ENCODE measurements at regions not wholly inside any gene's neighbourhood (a gene's known extent, or its start where the extent isn't known, plus 50 kb on each side); places are given as distances from the start of the nearest gene placed in this dataset.
"Not testable (repeated sequence)": the region's sequence is repeated elsewhere in the genome, so short reads cannot be mapped to it uniquely, and the experiment has no call there.

DNA sequence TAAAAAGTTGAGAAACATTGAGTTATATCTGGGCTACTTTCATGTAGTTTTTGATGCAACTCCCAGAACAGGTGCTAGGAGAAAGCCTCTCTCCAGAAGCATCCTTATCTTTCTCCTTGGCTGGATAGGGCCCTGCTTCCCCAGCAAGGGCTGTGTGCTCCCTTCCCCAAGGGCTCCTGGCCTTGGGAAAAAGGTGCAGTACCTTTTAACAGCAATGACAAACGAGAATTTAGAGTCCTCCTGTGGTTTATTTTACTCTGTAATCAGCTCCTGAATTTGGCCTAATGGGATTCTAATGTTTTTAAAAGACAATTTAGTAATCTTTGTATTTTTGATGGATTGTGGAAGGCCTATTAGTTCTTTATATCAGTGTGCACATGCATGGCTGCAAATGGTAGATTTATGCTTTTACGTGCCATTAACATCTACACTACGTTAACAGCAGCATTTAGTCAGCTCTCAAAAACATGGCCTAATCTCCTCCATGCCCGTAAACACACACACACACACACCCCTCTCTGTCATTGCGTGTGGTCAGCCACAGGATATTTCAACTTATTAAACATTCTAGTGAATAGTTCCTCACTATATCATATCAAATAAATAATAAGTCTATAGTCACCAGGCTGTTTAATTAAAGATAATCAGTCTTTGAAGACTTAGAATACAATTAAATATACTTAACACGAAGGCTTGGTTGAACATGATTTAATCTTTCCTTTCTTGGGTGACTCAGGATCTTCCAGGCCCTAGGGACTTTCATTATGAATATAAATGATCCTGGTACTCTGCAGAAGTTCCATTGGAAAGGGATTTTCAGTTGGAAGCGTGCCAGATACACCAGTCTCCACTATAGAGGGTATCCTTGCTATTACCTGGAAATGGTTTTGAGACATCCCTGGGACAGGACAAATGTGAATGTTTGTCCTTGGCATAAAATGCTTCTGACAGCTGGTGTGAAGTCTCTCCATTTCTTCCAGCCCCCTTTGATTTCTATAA lies 181.4 kb upstream of the PWP1 start:
- no peaks in the 10 kb centered on the region for H3K27me3 ChIP-seq (ENCODE audit: control insufficient read depth, insufficient read depth, low read length)
- H3K4me1 ChIP-seq (ENCODE audit: control insufficient read depth, insufficient read depth, low read length) = no peaks in the 10 kb centered on the region
- H3K9ac ChIP-seq (ENCODE audit: low read length) = no peak overlapping the region
- H3K4me3 ChIP-seq (ENCODE audit: low read length) = no peak overlapping the region
- H3K36me3 ChIP-seq (ENCODE audit: control insufficient read depth, insufficient read depth, low read length) = no peaks in the 10 kb centered on the region
- no peak overlapping the region for H3K27ac ChIP-seq (ENCODE audit: low read depth, low read length)

- Histone ChIP-seq H3K27me3 (ENCODE audit: control insufficient read depth, insufficient read depth, low read length) (no peaks in the 10 kb centered on the region), H3K36me3 (ENCODE audit: control insufficient read depth, insufficient read depth, low read length) (no peaks in the 10 kb centered on the region), H3K4me1 (ENCODE audit: control insufficient read depth, insufficient read depth, low read length) (peaks cover 3% of the 10 kb centered on the region), H3K9ac (ENCODE audit: low read length) (no peak overlapping the region), H3K4me3 (ENCODE audit: low read length) (no peak overlapping the region), H3K27ac (ENCODE audit: low read depth, low read length) (no peak overlapping the region)
Observed at GRCh38 chr12:107509421-107509820, 176.2 kb upstream of the PWP1 start.

DNA sequence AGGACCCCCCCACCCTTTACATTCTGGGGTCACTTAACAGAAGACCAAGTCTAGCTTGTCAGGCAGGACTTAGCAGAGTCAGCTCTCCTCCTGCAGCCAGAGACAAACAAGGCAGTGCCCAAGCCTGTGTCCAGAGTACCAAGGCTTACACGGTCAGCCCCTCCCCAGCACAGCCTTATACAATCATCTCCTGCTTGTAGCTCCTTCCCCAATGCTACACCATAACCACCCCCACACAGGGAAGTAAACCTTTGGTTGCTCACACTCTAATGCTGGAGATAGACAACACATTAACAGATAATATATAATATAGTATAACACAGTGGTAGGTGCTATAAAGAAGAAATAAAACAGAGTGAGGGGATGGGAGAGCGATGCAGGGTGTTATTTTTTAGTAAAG lies 175.4 kb upstream of the PWP1 start:
- Histone ChIP-seq H3K4me1 (ENCODE audit: control insufficient read depth, insufficient read depth, low read length) (peaks cover 3% of the 10 kb centered on the region), H3K4me3 (ENCODE audit: low read length) (no peak overlapping the region)

DNA sequence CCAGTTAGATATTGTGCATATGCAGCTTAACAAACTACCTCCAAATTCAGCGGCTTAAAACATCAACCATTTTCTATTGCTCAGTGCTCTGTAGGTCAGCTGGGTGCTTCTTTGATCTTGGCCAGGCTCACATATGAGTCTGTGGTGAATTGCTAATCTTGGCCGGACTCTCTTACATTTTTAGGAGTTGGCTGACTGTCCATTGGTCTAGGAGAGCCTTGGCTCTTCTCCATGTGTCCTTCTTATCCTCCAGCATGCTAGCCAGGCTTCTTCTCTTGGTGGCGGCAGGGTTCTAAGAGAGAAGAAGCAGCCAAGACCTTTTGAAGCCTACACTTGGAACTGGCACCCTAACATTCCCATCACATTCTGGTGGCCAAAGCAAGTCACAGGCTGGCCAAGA lies 174.3 kb upstream of the PWP1 start:
- H3K9ac ChIP-seq (ENCODE audit: low read length) = no peak overlapping the region
- H3K36me3 ChIP-seq (ENCODE audit: control insufficient read depth, insufficient read depth, low read length) = no peaks in the 10 kb centered on the region
- no peak overlapping the region for H3K4me3 ChIP-seq (ENCODE audit: low read length)
- H3K4me1 ChIP-seq (ENCODE audit: control insufficient read depth, insufficient read depth, low read length) = peaks cover 3% of the 10 kb centered on the region
- H3K27ac ChIP-seq (ENCODE audit: low read depth, low read length) = no peak overlapping the region
- H3K27me3 ChIP-seq (ENCODE audit: control insufficient read depth, insufficient read depth, low read length) = no peaks in the 10 kb centered on the region

More for the DNA sequence above, 175.4 kb upstream of the PWP1 start:
- Histone ChIP-seq H3K9ac (ENCODE audit: low read length) (no peak overlapping the region), H3K27ac (ENCODE audit: low read depth, low read length) (no peak overlapping the region), H3K27me3 (ENCODE audit: control insufficient read depth, insufficient read depth, low read length) (no peaks in the 10 kb centered on the region), H3K36me3 (ENCODE audit: control insufficient read depth, insufficient read depth, low read length) (no peaks in the 10 kb centered on the region)

- Histone ChIP-seq H3K9ac (ENCODE audit: low read length) (no peak overlapping the region), H3K4me3 (ENCODE audit: low read length) (no peak overlapping the region), H3K27me3 (ENCODE audit: control insufficient read depth, insufficient read depth, low read length) (no peaks in the 10 kb centered on the region), H3K36me3 (ENCODE audit: control insufficient read depth, insufficient read depth, low read length) (no peaks in the 10 kb centered on the region), H3K4me1 (ENCODE audit: control insufficient read depth, insufficient read depth, low read length) (peaks cover 3% of the 10 kb centered on the region), H3K27ac (ENCODE audit: low read depth, low read length) (no peak overlapping the region)
Observed at GRCh38 chr12:107512391-107512790, 173.2 kb upstream of the PWP1 start.

DNA sequence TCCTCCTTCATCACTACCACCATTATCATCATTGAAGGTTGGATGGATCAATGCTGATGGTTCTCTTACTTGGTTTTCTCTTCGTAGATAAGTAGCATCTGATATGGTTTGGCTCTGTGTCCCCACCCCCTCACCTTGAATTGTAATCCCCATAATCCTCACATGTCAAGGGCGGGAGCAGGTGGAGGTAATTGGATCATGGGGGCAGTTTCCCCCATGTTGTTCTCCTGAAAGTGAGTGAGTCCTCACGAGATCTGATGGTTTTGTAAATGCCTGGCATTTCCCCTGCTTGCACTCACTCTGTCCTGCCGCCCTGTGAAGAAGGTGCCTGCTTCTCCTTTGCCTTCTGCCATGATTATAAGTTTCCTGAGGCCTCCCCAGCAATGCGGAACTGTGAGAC lies 172.4 kb upstream of the PWP1 start:
- no peak overlapping the region for H3K4me3 ChIP-seq (ENCODE audit: low read length)
- no peaks in the 10 kb centered on the region for H3K36me3 ChIP-seq (ENCODE audit: control insufficient read depth, insufficient read depth, low read length)
- no peak overlapping the region for H3K27ac ChIP-seq (ENCODE audit: low read depth, low read length)
- peaks cover 3% of the 10 kb centered on the region for H3K4me1 ChIP-seq (ENCODE audit: control insufficient read depth, insufficient read depth, low read length)
- no peaks in the 10 kb centered on the region for H3K27me3 ChIP-seq (ENCODE audit: control insufficient read depth, insufficient read depth, low read length)
- H3K9ac ChIP-seq (ENCODE audit: low read length) = no peak overlapping the region

- Histone ChIP-seq H3K36me3 (ENCODE audit: control insufficient read depth, insufficient read depth, low read length) (no peaks in the 10 kb centered on the region), H3K27ac (ENCODE audit: low read depth, low read length) (no peak overlapping the region), H3K27me3 (ENCODE audit: control insufficient read depth, insufficient read depth, low read length) (no peaks in the 10 kb centered on the region), H3K4me1 (ENCODE audit: control insufficient read depth, insufficient read depth, low read length) (peaks cover 3% of the 10 kb centered on the region), H3K9ac (ENCODE audit: low read length) (no peak overlapping the region), H3K4me3 (ENCODE audit: low read length) (no peak overlapping the region)
Observed at GRCh38 chr12:107513636-107514400, 171.8 kb upstream of the PWP1 start.

GRCh38 chr12:107514887-107515445 lies 170.6 kb upstream of the PWP1 start:
- Histone ChIP-seq H3K27ac (ENCODE audit: low read depth, low read length) (no peak overlapping the region), H3K9ac (ENCODE audit: low read length) (no peak overlapping the region), H3K4me1 (ENCODE audit: control insufficient read depth, insufficient read depth, low read length) (peaks cover 3% of the 10 kb centered on the region), H3K4me3 (ENCODE audit: low read length) (no peak overlapping the region), H3K36me3 (ENCODE audit: control insufficient read depth, insufficient read depth, low read length) (no peaks in the 10 kb centered on the region), H3K27me3 (ENCODE audit: control insufficient read depth, insufficient read depth, low read length) (no peaks in the 10 kb centered on the region)

GRCh38 chr12:107515446-107515958 lies 170.1 kb upstream of the PWP1 start:
- H3K9ac ChIP-seq (ENCODE audit: low read length) = no peak overlapping the region
- no peak overlapping the region for H3K4me3 ChIP-seq (ENCODE audit: low read length)
- peaks cover 3% of the 10 kb centered on the region for H3K4me1 ChIP-seq (ENCODE audit: control insufficient read depth, insufficient read depth, low read length)
- H3K36me3 ChIP-seq (ENCODE audit: control insufficient read depth, insufficient read depth, low read length) = no peaks in the 10 kb centered on the region
- H3K27me3 ChIP-seq (ENCODE audit: control insufficient read depth, insufficient read depth, low read length) = no peaks in the 10 kb centered on the region
- no peak overlapping the region for H3K27ac ChIP-seq (ENCODE audit: low read depth, low read length)

- not testable (repeated sequence) for H3K27ac ChIP-seq (ENCODE audit: low read depth, low read length); H3K4me1 ChIP-seq (ENCODE audit: control insufficient read depth, insufficient read depth, low read length); H3K36me3 ChIP-seq (ENCODE audit: control insufficient read depth, insufficient read depth, low read length); H3K4me3 ChIP-seq (ENCODE audit: low read length); H3K9ac ChIP-seq (ENCODE audit: low read length); H3K27me3 ChIP-seq (ENCODE audit: control insufficient read depth, insufficient read depth, low read length)
Observed at GRCh38 chr12:107517816-107518215, 167.8 kb upstream of the PWP1 start.

GRCh38 chr12:107518868-107519267 lies 166.7 kb upstream of the PWP1 start:
- H3K27ac ChIP-seq (ENCODE audit: low read depth, low read length) = no peak overlapping the region
- no peak overlapping the region for H3K9ac ChIP-seq (ENCODE audit: low read length)
- H3K27me3 ChIP-seq (ENCODE audit: control insufficient read depth, insufficient read depth, low read length) = no peaks in the 10 kb centered on the region
- H3K36me3 ChIP-seq (ENCODE audit: control insufficient read depth, insufficient read depth, low read length) = no peaks in the 10 kb centered on the region
- no peaks in the 10 kb centered on the region for H3K4me1 ChIP-seq (ENCODE audit: control insufficient read depth, insufficient read depth, low read length)
- H3K4me3 ChIP-seq (ENCODE audit: low read length) = no peak overlapping the region
